Esophagus muscularis mucosa (tissue), 3 donors: ENCODE measurements at regions not wholly inside any gene's neighbourhood (a gene's known extent, or its start where the extent isn't known, plus 50 kb on each side); places are given as distances from the start of the nearest gene placed in this dataset.

Experiments used
- CTCF ChIP-seq, 3 experiments: fragments of 200-600 bp in 2 of 3; fragments of 450-650 bp in 1 of 3; sonication (generic) in 2 of 3; IDR thresholded peaks; one replicate each; pipeline ENCODE4 v1.5.1; 2017 to 2019; ENCODE audit warnings: antibody characterized with exemption in 3 of 3, mild to moderate bottlenecking in 2 of 3, moderate library complexity in 1 of 3
- POLR2A ChIP-seq: fragments of 450-650 bp; IDR thresholded peaks from one replicate; pipeline ENCODE4 v1.6.1; 2017; ENCODE audit warnings: antibody characterized with exemption, moderate library complexity, mild to moderate bottlenecking, low read depth
- POLR2AphosphoS5 ChIP-seq, 2 donors: sonication (generic); formaldehyde crosslinking; IDR thresholded peaks; one replicate each; pipeline ENCODE4 v1.6.1; 2017; ENCODE audit warnings: antibody characterized with exemption in 2 of 2

GRCh38 chr4:4596720-4597119, 54.9 kb upstream of the STX18 start:
- no peak for TF ChIP-seq POLR2AphosphoS5 (IDR thresholded peaks at IDR 0.05)
- TF ChIP-seq CTCF (IDR thresholded peaks at IDR 0.05), result no peak
- no peak for TF ChIP-seq POLR2A
